HCT116 (cell line): ENCODE measurements at regions not wholly inside any gene's neighbourhood (a gene's known extent, or its start where the extent isn't known, plus 50 kb on each side); places are given as distances from the start of the nearest gene placed in this dataset.

ENCODE experiments used
- ATAC-seq: fragments of 200-7000 bp; cut with Tn5 transposase; 2 replicates; pipeline ENCODE4 v1.9.1; 2020; ENCODE audit warnings: mild to moderate bottlenecking, moderate library complexity
- BruUV-seq: library from RNA; stranded (reverse); fragments of 400-500 nt; replicated peaks from 2 replicates; lab custom pipeline; 2021; lab: Mats Ljungman, UMichigan
- CTCF ChIA-PET: fragments of 300-600 bp; sonication (Branson Sonifier 250); formaldehyde crosslinking; loops from one replicate; lab custom pipeline; 2021; ENCODE audit warnings: antibody characterized with exemption; lab: Charles Lee
- POLR2A ChIA-PET: fragments of 300-600, 350-600 bp; sonication (Branson Sonifier 250); formaldehyde crosslinking; loops from one replicate; lab custom pipeline; 2021; ENCODE audit warnings: antibody characterized with exemption; lab: Charles Lee
- RAD21 ChIA-PET, 2 experiments: fragments of 300-600 bp; sonication (Branson Sonifier 250); formaldehyde crosslinking; loops; one replicate each; lab custom pipeline; 2023; ENCODE audit warnings: low total read pairs in 2 of 2; ENCODE audit not compliant: uncharacterized antibody in 2 of 2, unreplicated experiment in 2 of 2, low non-redundant PET in 1 of 2; lab: Charles Lee
- DNase-seq: peaks from one replicate; pipeline ENCODE4 v3.0.0-alpha.2; 2010; ENCODE audit warnings: low read depth, low spot score
- H2AFZ ChIP-seq: fragments of 200-600 bp; shearing (Covaris generic), sonication (generic); 2 replicates; pipeline ENCODE4 v1.6.1; 2017; ENCODE audit warnings: low read depth, mixed run types, mixed read lengths, antibody characterized with exemption, low read length; ENCODE audit not compliant: poor library complexity, severe bottlenecking
- H3K27ac ChIP-seq: 2 replicates; pipeline ENCODE4 v1.5.1; 2012; ENCODE audit warnings: low read depth, low read length
- H3K27me3 ChIP-seq: fragments of 200-600 bp; sonication (generic); 2 replicates; pipeline ENCODE4 v1.6.1; 2016; ENCODE audit warnings: mixed run types, low read length, mixed read lengths; ENCODE audit not compliant: insufficient read depth
- H3K36me3 ChIP-seq, 2 experiments: fragments of 200-500 bp in 1 of 2; fragments of 200-600 bp in 1 of 2; sonication (Bioruptor generic) in 1 of 2; sonication (generic) in 1 of 2; 2 replicates each; pipeline versions ENCODE4 v1.5.1 to v1.6.1; 2014 to 2016; ENCODE audit warnings: low read length in 2 of 2, inconsistent platforms in 1 of 2, mixed read lengths in 1 of 2, mixed run types in 1 of 2; ENCODE audit not compliant: insufficient read depth in 2 of 2, control insufficient read depth in 1 of 2
- H3K4me1 ChIP-seq, 2 experiments: fragments of 200-600 bp in 1 of 2; sonication (generic) in 1 of 2; 2 replicates each; pipeline versions ENCODE4 v1.5.1 to v1.6.1; 2012 to 2017; ENCODE audit warnings: low read length in 2 of 2, inconsistent platforms in 1 of 2, mild to moderate bottlenecking in 1 of 2, mixed read lengths in 1 of 2, mixed run types in 1 of 2, moderate library complexity in 1 of 2; ENCODE audit not compliant: insufficient read depth in 2 of 2, control insufficient read depth in 1 of 2
- H3K4me2 ChIP-seq: fragments of 200-600 bp; sonication (generic); 2 replicates; pipeline ENCODE4 v1.6.1; 2017; ENCODE audit warnings: mixed run types, low read length, mixed read lengths
- H3K4me3 ChIP-seq, 2 experiments: fragments of 200-600 bp in 1 of 2; sonication (generic) in 1 of 2; replicated peaks in 1 of 2; 2 replicates each; pipeline ENCODE4 v1.5.1; 2011 to 2016; ENCODE audit warnings: low read length in 2 of 2, control low read depth in 1 of 2, low read depth in 1 of 2, mild to moderate bottlenecking in 1 of 2, mixed read lengths in 1 of 2, mixed run types in 1 of 2
- H3K79me2 ChIP-seq: fragments of 200-600 bp; sonication (generic); 2 replicates; pipeline ENCODE4 v1.6.1; 2017; ENCODE audit warnings: mild to moderate bottlenecking, mixed run types, low read length, moderate library complexity, mixed read lengths; ENCODE audit not compliant: insufficient read depth
- H3K9ac ChIP-seq: fragments of 200-600 bp; sonication (generic); 2 replicates; pipeline ENCODE4 v1.6.1; 2016; ENCODE audit warnings: low read length, mixed read lengths
- H3K9me2 ChIP-seq: fragments of 200-600 bp; sonication (generic), shearing (Covaris generic); 2 replicates; pipeline ENCODE4 v1.6.1; 2017; ENCODE audit warnings: mixed run types, mild to moderate bottlenecking, moderate library complexity; ENCODE audit not compliant: insufficient read depth
- H3K9me3 ChIP-seq, 2 experiments: fragments of 200-500 bp in 1 of 2; fragments of 200-600 bp in 1 of 2; sonication (Bioruptor generic) in 1 of 2; sonication (generic) in 1 of 2; 2 replicates each; pipeline ENCODE4 v1.6.1; 2014 to 2017; ENCODE audit warnings: low read length in 2 of 2, mixed read lengths in 2 of 2, inconsistent platforms in 1 of 2, low read depth in 1 of 2, mild to moderate bottlenecking in 1 of 2, mixed run types in 1 of 2, moderate library complexity in 1 of 2; ENCODE audit not compliant: control insufficient read depth in 1 of 2, insufficient read depth in 1 of 2
- H4K20me1 ChIP-seq: fragments of 200-600 bp; sonication (generic), shearing (Covaris generic); 2 replicates; pipeline ENCODE4 v1.6.1; 2017; ENCODE audit warnings: mixed run types, mild to moderate bottlenecking, moderate library complexity; ENCODE audit not compliant: insufficient read depth
- EZH2 ChIP-seq: fragments of 200-600 bp; sonication (generic); IDR thresholded peaks from 2 replicates; pipeline ENCODE4 v1.6.1; 2017; ENCODE audit warnings: antibody characterized with exemption, mixed run types
- POLR2A ChIP-seq: IDR thresholded peaks from 2 replicates; pipeline ENCODE4 v1.7.0; 2011; ENCODE audit warnings: borderline replicate concordance; ENCODE audit not compliant: insufficient read depth, insufficient read length; ENCODE audit errors: extremely low read depth
- POLR2AphosphoS5 ChIP-seq: IDR thresholded peaks from 2 replicates; pipeline ENCODE4 v1.6.1; 2011; ENCODE audit warnings: mild to moderate bottlenecking, low read depth, low read length, moderate library complexity
- SRF ChIP-seq: IDR thresholded peaks from 2 replicates; pipeline ENCODE4 v1.6.1; 2012; ENCODE audit warnings: low read depth
- YY1 ChIP-seq: IDR thresholded peaks from 2 replicates; pipeline ENCODE4 v1.6.1; 2011; ENCODE audit warnings: low read length, low read depth, moderate library complexity, mild to moderate bottlenecking; ENCODE audit not compliant: insufficient replicate concordance; ENCODE audit errors: extremely low read depth
- intact Hi-C: fragments of 100-400 bp; cut with micrococcal nuclease; formaldehyde crosslinking; loops from 2 replicates; pipeline ENCODE4 v1.10.0; 2022
- TF ChIP-seq, protein P1 (sequence below): IDR thresholded peaks from 2 replicates; pipeline ENCODE4 v1.6.1; 2012

DNA sequence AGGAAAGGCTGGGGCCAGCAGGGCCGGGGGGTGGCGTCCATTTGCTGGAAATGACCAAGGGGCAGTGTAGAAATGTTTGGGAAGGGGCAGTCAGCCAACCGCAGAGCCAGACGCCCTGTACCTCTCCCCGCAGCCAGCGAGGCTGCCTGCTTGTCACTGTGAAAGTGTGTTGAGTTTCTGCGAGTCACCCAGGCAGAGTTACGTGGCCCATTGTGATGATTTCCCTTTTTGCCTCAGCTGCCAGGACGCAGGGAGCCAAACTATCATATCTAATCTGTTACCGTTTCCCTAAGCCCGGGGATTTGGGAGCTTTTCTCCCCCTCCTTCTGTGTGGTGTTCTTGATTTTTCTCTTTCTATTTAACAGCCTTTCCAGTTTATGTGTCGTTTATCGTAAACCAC is 67.9 kb upstream of the STX16 start:
- ChIA-PET RAD21 (no interaction called here), CTCF (no interaction called here), POLR2A (no interaction called here)
- peaks cover 18% of the 10 kb centered on the region; the same call in 1 of the 2 replicates for H3K27me3 ChIP-seq
- no peaks in the 10 kb centered on the region for H4K20me1 ChIP-seq
- no peak overlapping the region for H2AFZ ChIP-seq
- H3K4me2 ChIP-seq = no peak overlapping the region
- no peaks in the 10 kb centered on the region for H3K9me3 ChIP-seq
- H3K27ac ChIP-seq = no peak overlapping the region
- DNase-seq (no peak), ATAC-seq (no peak)
- no peak overlapping the region for H3K9ac ChIP-seq
- no TSS peak for BruUV-seq
- no peaks in the 10 kb centered on the region for H3K79me2 ChIP-seq
- no peaks in the 10 kb centered on the region for H3K36me3 ChIP-seq
- no peak for TF ChIP-seq POLR2A
- intact Hi-C loops = no loop called here
- H3K9me2 ChIP-seq = no peaks in the 10 kb centered on the region
- no peaks in the 10 kb centered on the region for H3K4me1 ChIP-seq
- no peak overlapping the region for H3K4me3 ChIP-seq

DNA sequence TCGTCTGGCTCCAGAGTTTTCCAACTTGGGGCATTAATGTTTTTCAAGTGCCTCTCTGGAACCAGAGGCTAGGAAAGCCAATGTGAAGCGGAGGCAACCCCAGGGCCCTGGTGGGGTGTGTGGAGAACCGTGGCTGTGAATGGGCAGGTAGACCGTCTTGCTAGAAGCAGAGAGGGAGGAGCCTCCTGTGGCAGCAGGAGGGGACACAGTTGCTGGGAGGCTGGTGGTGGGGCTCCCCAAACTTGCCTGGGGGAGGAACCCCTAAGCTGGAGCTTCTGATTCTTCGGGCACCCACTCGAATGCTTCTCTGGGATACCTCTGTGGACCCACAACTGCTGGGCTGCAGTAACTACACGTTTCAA is 65.3 kb upstream of the APCDD1L start:
- POLR2A ChIA-PET = no interaction called here

More for the DNA sequence above, 65.3 kb upstream of the APCDD1L start:
- no peaks in the 10 kb centered on the region for H3K79me2 ChIP-seq
- ATAC-seq (no peak), DNase-seq (no peak)
- no peak overlapping the region for H3K4me2 ChIP-seq
- H3K27ac ChIP-seq = no peak overlapping the region
- RAD21 ChIA-PET = no interaction called here
- H3K9ac ChIP-seq = no peak overlapping the region
- TF ChIP-seq EZH2 = no peak
- TF ChIP-seq POLR2A = no peak
- TF ChIP-seq, protein P1, sequence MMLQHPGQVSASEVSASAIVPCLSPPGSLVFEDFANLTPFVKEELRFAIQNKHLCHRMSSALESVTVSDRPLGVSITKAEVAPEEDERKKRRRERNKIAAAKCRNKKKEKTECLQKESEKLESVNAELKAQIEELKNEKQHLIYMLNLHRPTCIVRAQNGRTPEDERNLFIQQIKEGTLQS = no peak
- no peak for TF ChIP-seq POLR2AphosphoS5
- no peak for TF ChIP-seq SRF
- TF ChIP-seq YY1 = no peak
- no peaks in the 10 kb centered on the region for H3K9me2 ChIP-seq
- no peaks in the 10 kb centered on the region for H4K20me1 ChIP-seq
- BruUV-seq = no TSS peak
- intact Hi-C loops = no loop called here
- no peaks in the 10 kb centered on the region for H3K4me1 ChIP-seq
- H2AFZ ChIP-seq = no peak overlapping the region
- H3K9me3 ChIP-seq = no peaks in the 10 kb centered on the region
- CTCF ChIA-PET = no interaction called here
- H3K36me3 ChIP-seq = no peaks in the 10 kb centered on the region
- H3K4me3 ChIP-seq = no peak overlapping the region
- H3K27me3 ChIP-seq = peaks cover 4% of the 10 kb centered on the region; the same call in 1 of the 2 replicates
